Endodermal cell (in vitro differentiated cells): ENCODE measurements at regions not wholly inside any gene's neighbourhood (a gene's known extent, or its start where the extent isn't known, plus 50 kb on each side); places are given as distances from the start of the nearest gene placed in this dataset.
A peak's percentile ranks its signal among the peaks of the same experiment; 100 is the strongest.

Source experiments
- DNase-seq: peaks from one replicate; pipeline ENCODE4 v3.0.0-alpha.2; 2017
- H3K27ac ChIP-seq: 2 replicates; pipeline ENCODE4 v1.5.1; 2013; ENCODE audit warnings: mild to moderate bottlenecking, low read depth, low read length, moderate library complexity
- H3K27me3 ChIP-seq: 2 replicates; pipeline ENCODE4 v1.6.1; 2013; ENCODE audit warnings: mild to moderate bottlenecking, low read length, moderate library complexity; ENCODE audit not compliant: insufficient read depth, control insufficient read depth, poor library complexity, severe bottlenecking
- H3K36me3 ChIP-seq: 2 replicates; pipeline ENCODE4 v1.7.0; 2013; ENCODE audit warnings: mild to moderate bottlenecking, low read length, moderate library complexity; ENCODE audit not compliant: control insufficient read depth, insufficient read depth
- H3K4me1 ChIP-seq: one replicate; pipeline ENCODE4 v1.7.0; 2013; ENCODE audit warnings: low read length; ENCODE audit not compliant: control insufficient read depth, insufficient read depth
- H3K4me3 ChIP-seq: 2 replicates; pipeline ENCODE4 v1.5.1; 2013; ENCODE audit warnings: mild to moderate bottlenecking, low read length, moderate library complexity
- H3K9ac ChIP-seq: 2 replicates; pipeline ENCODE4 v1.6.1; 2013; ENCODE audit warnings: mild to moderate bottlenecking, low read length, moderate library complexity; ENCODE audit not compliant: poor library complexity, severe bottlenecking; ENCODE audit errors: extremely low read depth
- H3K9me3 ChIP-seq: 2 replicates; pipeline ENCODE4 v1.6.1; 2013; ENCODE audit warnings: mild to moderate bottlenecking, low read length, moderate library complexity; ENCODE audit not compliant: control insufficient read depth
- H3K27ac Mint-ChIP-seq: 2 replicates; pipeline ENCODE4 v1.8.0; 2020; ENCODE audit warnings: mixed read lengths
- H3K27me3 Mint-ChIP-seq: 2 replicates; pipeline ENCODE4 v1.8.0; 2021; ENCODE audit warnings: mild to moderate bottlenecking, mixed read lengths; ENCODE audit not compliant: insufficient read depth
- H3K36me3 Mint-ChIP-seq: 2 replicates; pipeline ENCODE4 v1.8.0; 2020; ENCODE audit warnings: low read depth, mixed read lengths
- H3K4me1 Mint-ChIP-seq: 2 replicates; pipeline ENCODE4 v1.8.0; 2020; ENCODE audit warnings: mixed read lengths
- H3K4me3 Mint-ChIP-seq: 2 replicates; pipeline ENCODE4 v1.8.0; 2020; ENCODE audit warnings: mild to moderate bottlenecking, moderate library complexity, mixed read lengths
- H3K9me3 Mint-ChIP-seq: 2 replicates; pipeline ENCODE4 v1.8.0; 2020; ENCODE audit warnings: mild to moderate bottlenecking, mixed read lengths
- CTCF ChIP-seq: fragments of 200-600 bp; sonication (generic); conservative IDR thresholded peaks from 2 replicates; pipeline ENCODE4 v1.5.0; 2021; ENCODE audit warnings: antibody characterized with exemption, mild to moderate bottlenecking
- WGBS, 2 experiments: methylation state at CpG; one replicate each; pipeline versions ENCODE4 v1.1.5 to v1.1.7; 2013; ENCODE audit warnings: missing lambda C conversion rate in 2 of 2, mixed read lengths in 1 of 2; ENCODE audit not compliant: insufficient coverage in 1 of 2, insufficient read length in 1 of 2; 5-methylcytosine and 5-hydroxymethylcytosine counted together

- no peaks in the 10 kb centered on the region for H3K36me3 ChIP-seq
- peaks cover 5% of the 10 kb centered on the region for H3K27me3 Mint-ChIP-seq
- no peak overlapping the region for H3K27ac ChIP-seq
- H3K4me3 ChIP-seq = no peak overlapping the region
- no peak for DNase-seq
- no peaks in the 10 kb centered on the region for H3K27me3 ChIP-seq
- 78 to 88% methylated on average over 4 to 14 of the region's 14 CpGs for WGBS, 2 experiments
- H3K36me3 Mint-ChIP-seq = no peaks in the 10 kb centered on the region
- no peaks in the 10 kb centered on the region for H3K9me3 ChIP-seq
- H3K4me1 ChIP-seq = peaks cover 26% of the 10 kb centered on the region
- peak overlapping the region; percentile 26 for H3K27ac Mint-ChIP-seq
- H3K4me3 Mint-ChIP-seq = no peak overlapping the region
- H3K9ac ChIP-seq = no peak overlapping the region
- no peak for TF ChIP-seq CTCF
- no peaks in the 10 kb centered on the region for H3K9me3 Mint-ChIP-seq
- H3K4me1 Mint-ChIP-seq = peaks cover 57% of the 10 kb centered on the region
Measured at GRCh38 chr2:42934580-42935186, 142.3 kb upstream of the HAAO start.

GRCh38 chr2:42933824-42934254 is 141.5 kb upstream of the HAAO start:
- Histone ChIP-seq H3K36me3 (no peaks in the 10 kb centered on the region), H3K27me3 (no peaks in the 10 kb centered on the region), H3K4me3 (no peak overlapping the region), H3K9me3 (no peaks in the 10 kb centered on the region), H3K27ac (no peak overlapping the region), H3K4me1 (peaks cover 35% of the 10 kb centered on the region), H3K9ac (no peak overlapping the region)
- Mint-ChIP-seq H3K4me3 (no peak overlapping the region), H3K36me3 (no peaks in the 10 kb centered on the region), H3K27me3 (peaks cover 5% of the 10 kb centered on the region), H3K4me1 (peaks cover 60% of the 10 kb centered on the region), H3K27ac (no peak overlapping the region), H3K9me3 (no peaks in the 10 kb centered on the region)
- WGBS, 2 experiments = 87 to 92% methylated on average over 5 to 8 of the region's 8 CpGs
- TF ChIP-seq CTCF = no peak
- DNase-seq = no peak

- Mint-ChIP-seq H3K4me1 (peaks cover 73% of the 10 kb centered on the region), H3K27ac (peak overlapping the region; percentile 85)
- DNase-seq = no peak
Measured at GRCh38 chr2:42932271-42933151, 140.1 kb upstream of the HAAO start.

More at GRCh38 chr2:42932271-42933151, 140.1 kb upstream of the HAAO start:
- Histone ChIP-seq H3K4me1 (peaks cover 42% of the 10 kb centered on the region), H3K36me3 (no peaks in the 10 kb centered on the region), H3K9me3 (no peaks in the 10 kb centered on the region), H3K9ac (no peak overlapping the region), H3K4me3 (no peak overlapping the region), H3K27me3 (no peaks in the 10 kb centered on the region), H3K27ac (no peak overlapping the region)
- no peaks in the 10 kb centered on the region for H3K36me3 Mint-ChIP-seq
- TF ChIP-seq CTCF = no peak
- no peaks in the 10 kb centered on the region for H3K9me3 Mint-ChIP-seq
- no peak overlapping the region for H3K4me3 Mint-ChIP-seq
- H3K27me3 Mint-ChIP-seq = no peaks in the 10 kb centered on the region
- 94 to 99% methylated on average over 8 to 13 of the region's 13 CpGs for WGBS, 2 experiments
